ENCODE measurements at regions not wholly inside any gene's neighbourhood (a gene's known extent, or its start where the extent isn't known, plus 50 kb on each side); places are given as distances from the start of the nearest gene placed in this dataset.

- Histone ChIP-seq H3K36me3 (no peaks in the 10 kb centered on the region), H3K4me1 (no peaks in the 10 kb centered on the region), H3K4me3 (replicated peaks in 1 of 3) (no peak overlapping the region), H3K9me3 (no peaks in the 10 kb centered on the region), H3K27me3 (no peaks in the 10 kb centered on the region), H3K27ac (no peak overlapping the region)
- TF ChIP-seq POLR2A (IDR thresholded peaks at IDR 0.05) (no peak), CTCF (IDR thresholded peaks at IDR 0.05) (no peak)
- intact Hi-C loops (cut with DNase I) = no loop called here
- DNase-seq = no peak
Measured at GRCh38 chr13:80664950-80665349, 324.0 kb upstream of the SPRY2 start.

- intact Hi-C loops (cut with DNase I) = no loop called here
- TF ChIP-seq CTCF (IDR thresholded peaks at IDR 0.05) (no peak), POLR2A (IDR thresholded peaks at IDR 0.05) (no peak)
- WGBS, 2 donors = 80 to 88% methylated on average over 1 of the region's 1 CpG
- Histone ChIP-seq H3K27ac (no peak overlapping the region), H3K36me3 (no peaks in the 10 kb centered on the region), H3K4me1 (no peaks in the 10 kb centered on the region), H3K27me3 (no peaks in the 10 kb centered on the region), H3K4me3 (replicated peaks in 1 of 3) (no peak overlapping the region), H3K9me3 (no peaks in the 10 kb centered on the region)
- no peak for DNase-seq
Measured at GRCh38 chr13:80663788-80664187, 322.9 kb upstream of the SPRY2 start.

- no peak for TF ChIP-seq POLR2A (IDR thresholded peaks at IDR 0.05)
- no peak for TF ChIP-seq CTCF (IDR thresholded peaks at IDR 0.05)
- no peak overlapping the region for H3K4me3 ChIP-seq (replicated peaks in 1 of 3)
- no peaks in the 10 kb centered on the region for H3K27me3 ChIP-seq
- no peaks in the 10 kb centered on the region for H3K9me3 ChIP-seq
- 88 to 97% methylated on average over 11 to 16 of the region's 16 CpGs for WGBS, 2 donors
- intact Hi-C loops (cut with DNase I) = no loop called here
- no peaks in the 10 kb centered on the region for H3K4me1 ChIP-seq
- DNase-seq = no peak
- no peak overlapping the region for H3K27ac ChIP-seq
- no peaks in the 10 kb centered on the region for H3K36me3 ChIP-seq
Measured at GRCh38 chr13:80658705-80659104, 317.8 kb upstream of the SPRY2 start.

- intact Hi-C loops (cut with DNase I) = no loop called here
- no peak for DNase-seq
- Histone ChIP-seq H3K4me3 (replicated peaks in 1 of 3) (no peak overlapping the region), H3K36me3 (no peaks in the 10 kb centered on the region), H3K9me3 (no peaks in the 10 kb centered on the region), H3K4me1 (no peaks in the 10 kb centered on the region), H3K27me3 (no peaks in the 10 kb centered on the region), H3K27ac (no peak overlapping the region)
- WGBS, 2 donors = 93 to 97% methylated on average over 2 of the region's 2 CpGs
- TF ChIP-seq POLR2A (IDR thresholded peaks at IDR 0.05) (no peak), CTCF (IDR thresholded peaks at IDR 0.05) (no peak)
Measured at GRCh38 chr13:80656512-80656904, 315.6 kb upstream of the SPRY2 start.

GRCh38 chr13:80655778-80656511 lies 315.0 kb upstream of the SPRY2 start:
- H3K4me1 ChIP-seq = no peaks in the 10 kb centered on the region
- H3K4me3 ChIP-seq (replicated peaks in 1 of 3) = no peak overlapping the region
- H3K27me3 ChIP-seq = no peaks in the 10 kb centered on the region
- H3K36me3 ChIP-seq = no peaks in the 10 kb centered on the region
- no peak overlapping the region for H3K27ac ChIP-seq
- no peak for DNase-seq
- no peaks in the 10 kb centered on the region for H3K9me3 ChIP-seq
- TF ChIP-seq POLR2A (IDR thresholded peaks at IDR 0.05) = no peak
- no peak for TF ChIP-seq CTCF (IDR thresholded peaks at IDR 0.05)
- WGBS, 2 donors = 83 to 85% methylated on average over 5 of the region's 5 CpGs
- intact Hi-C loops (cut with DNase I) = no loop called here
